ENCODE measurements at regions not wholly inside any gene's neighbourhood (a gene's known extent, or its start where the extent isn't known, plus 50 kb on each side); places are given as distances from the start of the nearest gene placed in this dataset.

- no peaks in the 10 kb centered on the region for H3K36me3 ChIP-seq
- TF ChIP-seq CTCF (IDR thresholded peaks at IDR 0.05; ENCODE audit: low read depth, low read length), result no peak
- H3K9me3 ChIP-seq, result no peaks in the 10 kb centered on the region
- no peak overlapping the region for H3K4me3 ChIP-seq (ENCODE audit: low read depth, low read length)
- DNase-seq, result no peak
- H3K27me3 ChIP-seq, result no peaks in the 10 kb centered on the region
- H3K4me1 ChIP-seq, result no peaks in the 10 kb centered on the region
Measured at GRCh38 chr3:178233371-178234071, 302.7 kb upstream of the KCNMB2 start.

- no peak for DNase-seq
- Histone ChIP-seq H3K36me3 (no peaks in the 10 kb centered on the region), H3K27me3 (no peaks in the 10 kb centered on the region), H3K9me3 (no peaks in the 10 kb centered on the region), H3K4me3 (ENCODE audit: low read depth, low read length) (no peak overlapping the region), H3K4me1 (no peaks in the 10 kb centered on the region)
- TF ChIP-seq CTCF (IDR thresholded peaks at IDR 0.05; ENCODE audit: low read depth, low read length), result no peak
Measured at GRCh38 chr3:178236555-178237277, 299.5 kb upstream of the KCNMB2 start.

- no peak for DNase-seq
- no peaks in the 10 kb centered on the region for H3K27me3 ChIP-seq
- no peak for TF ChIP-seq CTCF (IDR thresholded peaks at IDR 0.05; ENCODE audit: low read depth, low read length)
- no peaks in the 10 kb centered on the region for H3K4me1 ChIP-seq
- H3K4me3 ChIP-seq (ENCODE audit: low read depth, low read length), result no peak overlapping the region
- H3K9me3 ChIP-seq, result no peaks in the 10 kb centered on the region
- H3K36me3 ChIP-seq, result no peaks in the 10 kb centered on the region
Measured at GRCh38 chr3:178238179-178238578, 298.1 kb upstream of the KCNMB2 start.

- peak; percentile 51 for DNase-seq
- H3K9me3 ChIP-seq, result no peaks in the 10 kb centered on the region
- H3K27me3 ChIP-seq, result no peaks in the 10 kb centered on the region
- TF ChIP-seq CTCF (IDR thresholded peaks at IDR 0.05; ENCODE audit: low read depth, low read length), result no peak
- peaks cover 12% of the 10 kb centered on the region for H3K4me1 ChIP-seq
- H3K36me3 ChIP-seq, result no peaks in the 10 kb centered on the region
- H3K4me3 ChIP-seq (ENCODE audit: low read depth, low read length), result no peak overlapping the region
Measured at GRCh38 chr3:178244733-178245709, 291.2 kb upstream of the KCNMB2 start.

GRCh38 chr3:178246004-178246403 is 290.2 kb upstream of the KCNMB2 start:
- Histone ChIP-seq H3K4me1 (peaks cover 12% of the 10 kb centered on the region), H3K9me3 (no peaks in the 10 kb centered on the region), H3K36me3 (no peaks in the 10 kb centered on the region), H3K4me3 (ENCODE audit: low read depth, low read length) (no peak overlapping the region), H3K27me3 (no peaks in the 10 kb centered on the region)
- DNase-seq, result no peak
- no peak for TF ChIP-seq CTCF (IDR thresholded peaks at IDR 0.05; ENCODE audit: low read depth, low read length)

All from BE2C (cell line).